GM12872 (cell line): ENCODE measurements at regions not wholly inside any gene's neighbourhood (a gene's known extent, or its start where the extent isn't known, plus 50 kb on each side); places are given as distances from the start of the nearest gene placed in this dataset.

Experiments
- CTCF ChIP-seq: IDR thresholded peaks from 3 replicates; pipeline ENCODE4 v1.5.1; 2011; ENCODE audit warnings: low read depth, mild to moderate bottlenecking, low read length, moderate library complexity; ENCODE audit not compliant: insufficient read depth

GRCh38 chr20:17883592-17884306 lies 84.8 kb downstream of the SNX5 start:
- TF ChIP-seq CTCF = no peak

- TF ChIP-seq CTCF = no peak
Observed at GRCh38 chr20:17882834-17883591, 85.6 kb downstream of the SNX5 start.

GRCh38 chr20:17882065-17882833 lies 86.3 kb downstream of the SNX5 start:
- no peak for TF ChIP-seq CTCF

GRCh38 chr20:17881741-17882064 lies 86.9 kb downstream of the SNX5 start:
- no peak for TF ChIP-seq CTCF

- peak; percentile 59 for TF ChIP-seq CTCF
Observed at GRCh38 chr20:17878912-17879602, 89.5 kb downstream of the SNX5 start.

GRCh38 chr20:17878069-17878911 lies 90.3 kb downstream of the SNX5 start:
- TF ChIP-seq CTCF = no peak
